ENCODE measurements at regions not wholly inside any gene's neighbourhood (a gene's known extent, or its start where the extent isn't known, plus 50 kb on each side); places are given as distances from the start of the nearest gene placed in this dataset.
A peak's percentile ranks its signal among the peaks of the same experiment; 100 is the strongest.

DNA sequence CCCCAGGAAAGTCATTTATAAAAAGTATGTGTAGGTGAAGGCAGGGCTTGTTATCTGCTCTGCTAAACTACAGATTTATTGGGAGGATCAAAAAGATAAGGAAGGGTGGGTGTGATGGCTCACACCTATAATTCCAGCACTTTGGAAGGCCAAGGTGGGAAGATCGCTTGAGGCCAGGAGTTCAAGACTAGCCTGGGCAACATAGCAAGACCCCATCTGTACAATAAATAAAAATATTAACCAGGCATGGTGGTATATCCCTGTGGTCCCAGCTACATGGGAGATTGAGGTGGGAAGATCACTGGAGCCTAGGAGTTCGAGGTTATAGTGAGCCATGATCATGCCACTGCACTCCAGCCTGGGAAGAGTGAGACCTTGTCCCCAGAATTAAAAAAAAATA lies 86.4 kb downstream of the NENF start:
- Histone ChIP-seq H3K9me2 (replicated peaks; ENCODE audit: insufficient read depth) (no peaks in the 10 kb centered on the region), H3K4me2 (no peak overlapping the region), H3K4me1 (ENCODE audit: insufficient read depth) (peaks cover 14% of the 10 kb centered on the region), H4K20me1 (ENCODE audit: insufficient read depth, poor library complexity, severe bottlenecking) (no peaks in the 10 kb centered on the region), H3K27me3 (peaks cover 12% of the 10 kb centered on the region), H3K27ac (peak overlapping the region; percentile 76), H2AFZ (no peak overlapping the region), H3K79me2 (no peaks in the 10 kb centered on the region), H3K36me3 (replicated peaks; ENCODE audit: insufficient read depth, low read depth) (no peaks in the 10 kb centered on the region), H3K9me3 (ENCODE audit: low read depth) (no peaks in the 10 kb centered on the region), H3K4me3 (no peak overlapping the region)
- DNase-seq (ENCODE audit: low spot score): no peak
- TF ChIP-seq EZH2 (IDR thresholded peaks at IDR 0.05; ENCODE audit: borderline replicate concordance): no peak
- TF ChIP-seq EZH2phosphoT487 (IDR thresholded peaks at IDR 0.05; ENCODE audit: low read depth, severe bottlenecking, unreplicated experiment): no peak
- no peak for TF ChIP-seq CTCF (IDR thresholded peaks at IDR 0.05; ENCODE audit: poor library complexity)
- WGBS (ENCODE audit: low lambda C conversion rate, missing lambda C conversion rate): 89% methylated on average over 2 of the region's 2 CpGs

DNA sequence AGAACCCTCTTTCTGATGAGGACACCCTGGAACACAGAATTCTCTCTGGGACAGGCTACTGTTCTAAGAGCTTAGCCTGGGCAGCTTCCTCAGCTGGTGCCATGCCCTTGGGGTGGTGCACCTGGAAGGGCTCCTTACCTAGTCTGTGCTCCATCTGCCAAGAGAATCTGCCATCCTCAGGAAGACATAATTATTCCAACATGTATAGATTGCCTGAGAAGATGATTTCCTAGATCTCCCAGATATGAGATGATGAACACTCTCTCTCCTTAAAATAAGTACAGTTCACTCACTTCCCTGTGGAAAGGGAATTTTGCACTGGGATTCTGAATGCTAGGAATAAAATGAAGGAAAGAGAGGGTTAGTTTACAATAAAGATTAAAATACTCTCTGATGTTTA lies 87.6 kb downstream of the NENF start:
- no peaks in the 10 kb centered on the region for H3K79me2 ChIP-seq
- no peak overlapping the region for H3K4me3 ChIP-seq
- H3K4me2 ChIP-seq: no peak overlapping the region
- H3K9me3 ChIP-seq (ENCODE audit: low read depth): no peaks in the 10 kb centered on the region
- H3K36me3 ChIP-seq (replicated peaks; ENCODE audit: insufficient read depth, low read depth): no peaks in the 10 kb centered on the region
- no peaks in the 10 kb centered on the region for H3K9me2 ChIP-seq (replicated peaks; ENCODE audit: insufficient read depth)
- H3K27ac ChIP-seq: no peak overlapping the region
- H4K20me1 ChIP-seq (ENCODE audit: insufficient read depth, poor library complexity, severe bottlenecking): no peaks in the 10 kb centered on the region
- H2AFZ ChIP-seq: no peak overlapping the region
- TF ChIP-seq EZH2phosphoT487 (IDR thresholded peaks at IDR 0.05; ENCODE audit: low read depth, severe bottlenecking, unreplicated experiment) (no peak), CTCF (IDR thresholded peaks at IDR 0.05; ENCODE audit: poor library complexity) (no peak), EZH2 (IDR thresholded peaks at IDR 0.05; ENCODE audit: borderline replicate concordance) (no peak)
- peaks cover 5% of the 10 kb centered on the region for H3K4me1 ChIP-seq (ENCODE audit: insufficient read depth)
- peaks cover 9% of the 10 kb centered on the region for H3K27me3 ChIP-seq
- no peak for DNase-seq (ENCODE audit: low spot score)

DNA sequence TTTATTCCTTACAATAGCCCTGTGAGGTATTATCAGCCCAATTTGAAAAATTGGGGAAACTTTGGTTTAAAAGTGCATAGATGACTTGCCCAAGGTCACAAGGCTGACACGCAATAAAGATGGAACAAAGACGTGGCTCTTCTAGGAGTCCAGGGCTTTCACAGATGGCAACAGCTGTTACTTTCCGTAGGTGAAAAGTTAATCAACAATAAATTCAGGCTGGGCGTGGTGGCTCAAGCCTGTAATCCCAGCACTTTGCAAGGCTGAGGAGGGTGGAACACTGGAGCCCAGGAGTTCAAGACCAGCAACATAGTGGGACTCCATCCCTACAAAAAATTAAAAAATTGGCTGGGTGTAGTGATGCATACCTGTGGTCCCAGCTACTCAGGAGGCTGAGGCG lies 87.8 kb upstream of the ATF3 start:
- 83% methylated on average over 5 of the region's 5 CpGs for WGBS (ENCODE audit: low lambda C conversion rate, missing lambda C conversion rate)
- H2AFZ ChIP-seq: no peak overlapping the region
- H3K27me3 ChIP-seq: peaks cover 6% of the 10 kb centered on the region
- no peaks in the 10 kb centered on the region for H3K9me2 ChIP-seq (replicated peaks; ENCODE audit: insufficient read depth)
- no peaks in the 10 kb centered on the region for H3K9me3 ChIP-seq (ENCODE audit: low read depth)
- H4K20me1 ChIP-seq (ENCODE audit: insufficient read depth, poor library complexity, severe bottlenecking): no peaks in the 10 kb centered on the region
- no peak for DNase-seq (ENCODE audit: low spot score)
- no peak overlapping the region for H3K4me3 ChIP-seq
- H3K4me1 ChIP-seq (ENCODE audit: insufficient read depth): peaks cover 4% of the 10 kb centered on the region
- no peaks in the 10 kb centered on the region for H3K36me3 ChIP-seq (replicated peaks; ENCODE audit: insufficient read depth, low read depth)
- no peaks in the 10 kb centered on the region for H3K79me2 ChIP-seq
- TF ChIP-seq EZH2phosphoT487 (IDR thresholded peaks at IDR 0.05; ENCODE audit: low read depth, severe bottlenecking, unreplicated experiment): no peak
- no peak for TF ChIP-seq EZH2 (IDR thresholded peaks at IDR 0.05; ENCODE audit: borderline replicate concordance)
- no peak for TF ChIP-seq CTCF (IDR thresholded peaks at IDR 0.05; ENCODE audit: poor library complexity)
- no peak overlapping the region for H3K4me2 ChIP-seq
- H3K27ac ChIP-seq: no peak overlapping the region

DNA sequence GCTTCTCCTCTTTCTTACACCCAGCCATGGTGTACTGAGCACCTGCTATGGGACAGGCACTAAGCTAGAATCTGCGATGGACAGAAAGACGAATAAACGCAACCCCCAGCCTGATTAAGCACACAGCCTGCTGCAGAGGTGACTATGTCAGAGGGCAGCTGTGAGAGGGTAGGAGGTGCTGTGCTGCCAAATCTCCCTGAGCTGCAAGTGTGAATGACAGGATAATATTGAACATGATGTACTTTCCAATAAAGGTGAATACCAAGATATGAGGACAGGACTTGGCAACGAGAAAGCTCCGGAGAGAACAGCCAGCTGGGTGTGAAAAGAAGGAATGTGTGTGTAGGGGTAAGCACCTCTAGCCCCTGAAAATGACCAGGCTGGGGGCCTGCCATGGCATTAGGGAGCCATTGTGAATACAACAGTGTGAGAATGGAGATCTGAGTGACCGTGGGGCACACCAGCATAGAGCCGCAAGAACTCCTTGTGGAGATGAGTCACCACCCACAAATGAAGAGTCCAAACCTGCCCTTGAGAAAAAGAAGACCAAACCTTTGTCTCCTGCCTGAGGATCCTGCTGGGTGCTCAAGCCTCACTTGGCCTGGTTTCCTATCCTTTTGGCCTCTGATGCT lies 83.0 kb upstream of the ATF3 start:
- no peaks in the 10 kb centered on the region for H3K79me2 ChIP-seq
- no peaks in the 10 kb centered on the region for H3K9me2 ChIP-seq (replicated peaks; ENCODE audit: insufficient read depth)
- no peak overlapping the region for H3K4me3 ChIP-seq
- no peak overlapping the region for H3K4me2 ChIP-seq
- no peak for DNase-seq (ENCODE audit: low spot score)
- no peak overlapping the region for H2AFZ ChIP-seq
- H3K4me1 ChIP-seq (ENCODE audit: insufficient read depth): no peaks in the 10 kb centered on the region
- TF ChIP-seq EZH2phosphoT487 (IDR thresholded peaks at IDR 0.05; ENCODE audit: low read depth, severe bottlenecking, unreplicated experiment) (no peak), EZH2 (IDR thresholded peaks at IDR 0.05; ENCODE audit: borderline replicate concordance) (no peak), CTCF (IDR thresholded peaks at IDR 0.05; ENCODE audit: poor library complexity) (no peak)
- no peaks in the 10 kb centered on the region for H3K9me3 ChIP-seq (ENCODE audit: low read depth)
- peaks cover 3% of the 10 kb centered on the region for H3K27me3 ChIP-seq
- H4K20me1 ChIP-seq (ENCODE audit: insufficient read depth, poor library complexity, severe bottlenecking): no peaks in the 10 kb centered on the region
- 87% methylated on average over 7 of the region's 7 CpGs for WGBS (ENCODE audit: low lambda C conversion rate, missing lambda C conversion rate)
- no peaks in the 10 kb centered on the region for H3K36me3 ChIP-seq (replicated peaks; ENCODE audit: insufficient read depth, low read depth)
- no peak overlapping the region for H3K27ac ChIP-seq
